VCaP (cell line): ENCODE measurements at regions not wholly inside any gene's neighbourhood (a gene's known extent, or its start where the extent isn't known, plus 50 kb on each side); places are given as distances from the start of the nearest gene placed in this dataset.

Source experiments
- H3K27ac ChIP-seq: fragments of 450-650 bp; 2 replicates; pipeline ENCODE4 v1.5.1; 2017
- CTCF ChIP-seq: fragments of 450-650 bp; conservative IDR thresholded peaks from 2 replicates; pipeline ENCODE4 v1.5.1; 2017; ENCODE audit warnings: mild to moderate bottlenecking, moderate library complexity

- no peak for TF ChIP-seq CTCF
Observed at GRCh38 chr18:29285471-29285870, 1108.5 kb upstream of the CDH2 start.

GRCh38 chr18:29271501-29271900 lies 1094.6 kb upstream of the CDH2 start:
- no peak overlapping the region for H3K27ac ChIP-seq
- no peak for TF ChIP-seq CTCF

More at GRCh38 chr18:29285471-29285870, 1108.5 kb upstream of the CDH2 start:
- H3K27ac ChIP-seq, result no peak overlapping the region

- no peak for TF ChIP-seq CTCF
Observed at GRCh38 chr18:29259838-29260237, 1082.9 kb upstream of the CDH2 start.

GRCh38 chr18:29254123-29254522 lies 1077.2 kb upstream of the CDH2 start:
- no peak for TF ChIP-seq CTCF
- no peak overlapping the region for H3K27ac ChIP-seq

More at GRCh38 chr18:29259838-29260237, 1082.9 kb upstream of the CDH2 start:
- no peak overlapping the region for H3K27ac ChIP-seq

- H3K27ac ChIP-seq, result no peak overlapping the region
- TF ChIP-seq CTCF, result no peak
Observed at GRCh38 chr18:29251681-29252080, 1074.8 kb upstream of the CDH2 start.

- H3K27ac ChIP-seq, result no peak overlapping the region
- TF ChIP-seq CTCF, result no peak
Observed at GRCh38 chr18:29250843-29251242, 1073.9 kb upstream of the CDH2 start.

GRCh38 chr18:29250259-29250658 lies 1073.3 kb upstream of the CDH2 start:
- TF ChIP-seq CTCF, result no peak
- no peak overlapping the region for H3K27ac ChIP-seq

GRCh38 chr18:29248805-29249204 lies 1071.9 kb upstream of the CDH2 start:
- no peak for TF ChIP-seq CTCF
- no peak overlapping the region for H3K27ac ChIP-seq
